Left ventricle myocardium superior (tissue), 1 donor: ENCODE measurements at regions not wholly inside any gene's neighbourhood (a gene's known extent, or its start where the extent isn't known, plus 50 kb on each side); places are given as distances from the start of the nearest gene placed in this dataset.
"Not testable (repeated sequence)": the region's sequence is repeated elsewhere in the genome, so short reads cannot be mapped to it uniquely, and the experiment has no call there.

Source experiments
- ATAC-seq: fragments of 200-7000 bp; cut with Tn5 transposase; one replicate; pipeline ENCODE4 v1.9.1; 2020; ENCODE audit warnings: mild to moderate bottlenecking, moderate library complexity
- DNase-seq: peaks from one replicate; pipeline ENCODE4 v3.0.0-alpha.2; 2020
- intact Hi-C: fragments of 100-400 bp; cut with micrococcal nuclease; formaldehyde crosslinking; loops from one replicate; pipeline ENCODE4 v1.11.0; 2022
- donor health status: DM: no; HTN: yes; CAD: no; lungs with severe emphysema.

DNA sequence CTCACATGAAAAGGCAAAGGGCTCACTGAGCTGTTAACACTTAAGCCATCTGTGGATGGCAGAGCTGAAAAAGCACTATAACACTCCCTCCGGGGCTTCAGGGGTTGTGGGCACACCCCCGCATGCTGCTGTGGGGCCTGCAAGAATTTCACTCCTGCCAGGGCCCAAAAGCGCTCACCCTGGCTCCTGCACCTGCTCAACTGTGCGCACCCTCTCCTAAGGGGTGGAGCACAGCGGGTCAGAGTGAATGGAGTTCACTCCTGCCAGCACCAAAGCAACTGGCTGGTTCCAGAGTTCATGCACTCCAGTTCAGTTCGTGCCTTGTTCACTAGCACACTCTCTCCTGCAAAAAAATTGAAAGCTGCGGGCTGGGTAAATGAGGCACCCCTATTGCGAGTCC lies 814.2 kb upstream of the SLC39A10 start:
- no peak for ATAC-seq
- no peak for DNase-seq
- intact Hi-C loops = no loop called here

DNA sequence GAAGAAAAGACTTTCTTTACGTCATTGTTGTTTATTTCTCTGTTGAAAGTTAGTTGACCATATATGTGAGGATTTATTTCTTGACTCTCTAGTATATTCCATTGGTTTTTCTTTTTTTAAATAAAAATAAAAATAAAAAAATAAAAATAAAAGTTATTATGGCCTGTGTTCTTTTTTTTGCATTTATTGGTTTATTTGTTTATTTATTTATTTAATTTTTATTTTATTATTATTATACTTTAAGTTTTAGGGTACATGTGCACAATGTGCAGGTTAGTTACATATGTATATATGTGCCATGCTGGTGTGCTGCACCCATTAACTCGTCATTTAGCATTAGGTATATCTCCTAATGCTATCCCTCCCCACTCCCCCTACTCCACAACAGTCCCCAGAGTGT lies 822.7 kb upstream of the SLC39A10 start:
- DNase-seq, ATAC-seq, intact Hi-C loops: not testable (repeated sequence)

- ATAC-seq = no peak
- no peak for DNase-seq
- intact Hi-C loops = no loop called here
Measured at GRCh38 chr2:194826241-194826640, 830.8 kb upstream of the SLC39A10 start.

DNA sequence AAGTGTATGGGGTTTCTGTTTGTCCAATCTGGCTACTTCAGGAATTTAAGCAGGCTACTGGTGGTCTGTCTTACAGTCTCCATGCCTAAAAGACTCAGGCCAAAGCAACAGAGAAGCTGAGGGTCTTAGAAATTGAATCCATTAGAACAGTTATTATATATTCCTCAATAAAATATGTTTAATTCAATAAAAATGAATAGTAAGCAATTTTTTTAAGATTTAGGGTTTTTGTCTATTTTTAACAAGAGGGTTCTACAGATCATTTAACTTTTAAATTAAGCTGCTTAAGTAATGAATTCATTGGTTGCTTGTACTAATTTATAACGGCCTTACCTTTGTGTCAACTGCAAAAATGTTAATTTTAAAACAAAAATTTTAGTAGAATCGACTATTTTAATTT lies 832.6 kb upstream of the SLC39A10 start:
- intact Hi-C loops = no loop called here
- DNase-seq = no peak
- ATAC-seq = no peak

DNA sequence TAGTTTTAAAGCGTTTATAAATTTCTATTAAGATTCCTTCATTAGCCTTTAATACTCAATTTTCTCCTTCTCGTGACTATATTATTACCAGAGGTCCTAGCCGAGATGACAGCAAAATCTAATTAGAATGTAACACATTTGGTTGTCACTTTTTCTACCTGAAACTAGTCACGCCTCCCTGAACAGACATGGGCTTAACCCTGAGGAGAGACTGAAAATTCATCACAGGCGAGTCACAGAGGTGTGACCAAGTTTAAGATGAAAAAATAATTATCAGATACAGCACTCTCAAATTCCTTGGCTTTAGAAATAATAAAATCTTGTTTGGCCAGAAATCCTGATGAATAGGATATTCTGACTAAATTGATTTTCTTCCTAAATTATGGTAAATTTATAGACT lies 834.4 kb upstream of the SLC39A10 start:
- DNase-seq = no peak
- ATAC-seq = no peak
- intact Hi-C loops = no loop called here

DNA sequence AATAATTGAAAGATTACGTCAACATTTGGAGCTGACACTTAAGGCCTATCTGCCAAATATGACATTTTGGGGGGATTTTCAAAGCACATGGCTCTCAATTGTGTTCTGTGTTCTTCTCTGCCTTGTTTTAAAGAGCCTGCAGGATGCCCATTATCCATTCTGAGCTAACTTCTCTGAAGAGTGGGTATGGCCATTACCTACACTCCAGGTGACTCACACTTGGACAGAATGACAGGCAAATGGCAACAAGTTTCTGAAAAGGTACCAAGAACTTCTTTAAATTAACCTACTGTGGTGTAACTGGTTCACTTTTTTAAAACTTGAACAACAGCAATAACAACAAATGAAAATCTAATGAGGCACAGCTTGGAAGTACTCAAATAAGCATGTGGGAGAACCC lies 834.9 kb upstream of the SLC39A10 start:
- ATAC-seq (no peak), DNase-seq (no peak)
- intact Hi-C loops = no loop called here

DNA sequence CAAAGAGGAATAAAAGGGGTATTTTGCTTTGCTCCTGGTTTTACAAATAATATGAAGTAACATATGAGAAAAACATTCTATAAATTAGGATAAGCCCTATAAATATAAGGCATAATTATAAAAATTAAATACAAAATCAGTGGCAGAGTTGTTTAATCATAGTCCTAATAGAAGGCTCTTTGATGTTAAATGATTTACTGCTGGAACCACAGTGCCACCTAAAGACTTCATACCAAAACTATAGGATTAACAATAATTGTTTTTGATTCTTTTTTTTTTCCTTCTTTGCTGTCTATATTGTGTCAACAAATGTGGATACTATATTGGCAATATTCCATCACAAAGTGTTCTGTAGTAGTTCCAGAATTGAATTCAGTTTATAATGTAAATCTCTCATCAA lies 837.7 kb upstream of the SLC39A10 start:
- intact Hi-C loops = no loop called here
- no peak for DNase-seq
- ATAC-seq = no peak

DNA sequence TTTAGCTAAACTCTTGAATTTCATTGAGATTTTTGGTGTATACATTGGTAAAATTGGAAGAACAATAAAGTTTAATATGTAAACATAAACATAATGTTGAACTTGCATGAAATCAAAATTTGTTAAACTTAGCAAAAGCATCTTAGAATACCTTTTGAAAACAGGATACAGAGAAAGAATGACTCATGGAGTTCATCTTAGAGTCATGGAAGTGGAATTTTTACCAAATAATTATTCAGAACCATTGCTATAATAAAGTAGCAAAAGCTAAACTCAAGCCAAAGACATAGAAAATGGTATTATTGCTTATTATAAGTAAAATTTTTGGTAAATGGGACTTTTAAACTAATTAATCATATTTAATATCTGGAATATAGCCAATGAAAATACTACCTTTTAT lies 841.6 kb upstream of the SLC39A10 start:
- no peak for DNase-seq
- intact Hi-C loops = no loop called here
- no peak for ATAC-seq

GRCh38 chr2:194802589-194802988 lies 854.4 kb upstream of the SLC39A10 start:
- intact Hi-C loops = no loop called here
- ATAC-seq = no peak
- DNase-seq = no peak

DNA sequence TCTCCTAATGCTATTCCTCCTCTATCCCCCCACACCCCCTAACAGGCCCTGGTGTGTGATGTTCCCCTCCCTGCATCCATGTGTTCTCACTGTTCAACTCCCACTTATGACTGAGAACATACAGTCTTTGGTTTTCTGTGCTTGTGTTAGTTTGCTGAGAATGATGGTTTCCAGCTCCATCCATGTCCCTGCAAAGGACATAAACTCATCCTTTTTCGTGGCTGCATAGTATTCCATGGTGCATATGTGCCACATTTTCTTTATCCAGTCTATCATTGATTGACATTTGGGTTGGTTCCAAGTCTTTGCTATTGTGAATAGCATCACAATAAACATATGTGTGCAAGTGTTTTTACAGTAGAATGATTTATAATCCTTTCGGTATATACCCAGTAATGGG lies 870.0 kb upstream of the SLC39A10 start:
- DNase-seq, intact Hi-C loops, ATAC-seq: not testable (repeated sequence)

DNA sequence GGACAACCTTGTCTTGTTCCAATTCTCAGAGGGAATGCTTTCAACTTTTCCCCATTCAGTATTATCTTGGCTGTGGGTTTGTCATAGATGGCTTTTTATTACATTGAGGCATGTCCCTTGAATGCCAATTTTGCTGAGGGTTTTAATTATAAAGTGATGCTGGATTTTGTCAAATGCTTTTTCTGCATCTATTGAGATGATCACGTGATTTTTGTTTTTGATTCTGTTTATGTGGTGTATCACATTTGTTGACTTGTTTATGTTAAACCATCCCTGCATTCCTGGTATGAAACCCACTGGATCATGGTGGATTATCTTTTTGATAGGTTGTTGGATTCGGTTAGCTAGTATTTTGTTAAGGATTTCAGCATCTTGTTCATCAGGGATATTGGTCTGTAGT lies 885.6 kb upstream of the SLC39A10 start:
- DNase-seq, intact Hi-C loops, ATAC-seq: not testable (repeated sequence)

GRCh38 chr2:194769030-194769429 lies 888.0 kb upstream of the SLC39A10 start:
- no peak for ATAC-seq
- intact Hi-C loops = no loop called here
- no peak for DNase-seq

DNA sequence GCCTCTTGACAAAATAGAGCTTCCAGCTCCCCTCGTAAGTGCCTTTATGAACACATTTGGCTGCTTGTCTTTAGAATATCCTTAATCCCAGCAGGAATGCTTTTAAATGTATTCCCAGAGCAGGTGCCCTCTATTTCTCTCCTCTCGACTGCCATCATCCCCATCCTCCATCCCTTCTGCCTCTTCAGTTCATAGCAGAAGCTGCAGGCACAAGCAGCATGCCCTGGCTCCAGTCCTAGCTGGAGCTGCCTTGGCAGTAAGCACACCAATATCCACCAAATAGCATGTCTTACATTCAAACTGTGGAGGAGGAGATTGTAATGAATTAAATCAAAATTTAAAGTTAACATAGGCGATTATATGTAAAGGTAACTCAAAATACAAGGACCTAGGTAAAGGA lies 891.3 kb upstream of the SLC39A10 start:
- no peak for DNase-seq
- intact Hi-C loops = no loop called here
- no peak for ATAC-seq

GRCh38 chr2:194750926-194751325 lies 906.1 kb upstream of the SLC39A10 start:
- no peak for ATAC-seq

GRCh38 chr2:194745557-194746146 lies 911.4 kb upstream of the SLC39A10 start:
- intact Hi-C loops = no loop called here
- ATAC-seq = no peak

More at GRCh38 chr2:194750926-194751325, 906.1 kb upstream of the SLC39A10 start:
- intact Hi-C loops = no loop called here
- DNase-seq = no peak

GRCh38 chr2:194742706-194743105 lies 914.3 kb upstream of the SLC39A10 start:
- no peak for ATAC-seq

More at GRCh38 chr2:194745557-194746146, 911.4 kb upstream of the SLC39A10 start:
- DNase-seq = no peak

GRCh38 chr2:194739217-194739616 lies 917.8 kb upstream of the SLC39A10 start:
- no peak for ATAC-seq
- intact Hi-C loops = no loop called here
- DNase-seq = no peak

More at GRCh38 chr2:194742706-194743105, 914.3 kb upstream of the SLC39A10 start:
- DNase-seq = no peak
- intact Hi-C loops = no loop called here

- no peak for ATAC-seq
- intact Hi-C loops = no loop called here
Measured at GRCh38 chr2:194735837-194736542, 921.0 kb upstream of the SLC39A10 start.

GRCh38 chr2:194730266-194730665 lies 926.8 kb upstream of the SLC39A10 start:
- intact Hi-C loops = no loop called here
- ATAC-seq (no peak), DNase-seq (no peak)

More at GRCh38 chr2:194735837-194736542, 921.0 kb upstream of the SLC39A10 start:
- DNase-seq = no peak

GRCh38 chr2:194725169-194725568 lies 931.9 kb upstream of the SLC39A10 start:
- DNase-seq (no peak), ATAC-seq (no peak)
- intact Hi-C loops = no loop called here

- intact Hi-C loops = no loop called here
- DNase-seq (no peak), ATAC-seq (no peak)
Measured at GRCh38 chr2:194723446-194723845, 933.6 kb upstream of the SLC39A10 start.
